Uterus (tissue), 3 donors: ENCODE measurements at regions not wholly inside any gene's neighbourhood (a gene's known extent, or its start where the extent isn't known, plus 50 kb on each side); places are given as distances from the start of the nearest gene placed in this dataset.
A peak's percentile ranks its signal among the peaks of the same experiment; 100 is the strongest.

Experiments used
- DNase-seq, 2 donors: peaks; one replicate each; pipeline ENCODE4 v3.0.0-alpha.2; 2019 to 2020
- H3K27ac ChIP-seq, 2 donors: fragments of 200-600 bp; sonication (generic); 1 replicate in 1 of 2; 2 replicates in 1 of 2; pipeline ENCODE4 v1.5.1; 2016 to 2018
- H3K27me3 ChIP-seq, 2 donors: fragments of 200-600 bp; sonication (generic); one replicate each; pipeline ENCODE4 v1.5.1; 2018 to 2019; ENCODE audit warnings: control low read depth in 1 of 2
- H3K36me3 ChIP-seq, 2 donors: fragments of 200-600 bp; sonication (generic); one replicate each; pipeline ENCODE4 v1.5.1; 2019; ENCODE audit warnings: control low read depth in 1 of 2
- H3K4me1 ChIP-seq, 2 donors: fragments of 200-600 bp; sonication (generic); one replicate each; pipeline ENCODE4 v1.5.1; 2018 to 2019; ENCODE audit warnings: control low read depth in 1 of 2
- H3K4me3 ChIP-seq, 2 donors: fragments of 200-600 bp; sonication (generic); 1 replicate in 1 of 2; 2 replicates in 1 of 2; pipeline ENCODE4 v1.5.1; 2018 to 2019; ENCODE audit warnings: mild to moderate bottlenecking in 1 of 2
- H3K9me3 ChIP-seq, 2 donors: fragments of 200-600 bp; sonication (generic); one replicate each; pipeline ENCODE4 v1.5.1; 2019; ENCODE audit warnings: control low read depth in 1 of 2
- POLR2A ChIP-seq, 2 donors: fragments of 450-650 bp; IDR thresholded peaks; one replicate each; pipeline ENCODE4 v1.6.1; 2016; ENCODE audit warnings: antibody characterized with exemption in 2 of 2, mild to moderate bottlenecking in 1 of 2, moderate library complexity in 1 of 2
- intact Hi-C: fragments of 100-400 bp; cut with DNase I; formaldehyde crosslinking; loops from one replicate; pipeline ENCODE4 v1.15.1; 2023; ENCODE audit warnings: low total_unique reads
- TF ChIP-seq, protein P1 (sequence below), 4 experiments: fragments of 200-600 bp in 2 of 4; fragments of 450-650 bp in 2 of 4; sonication (generic) in 2 of 4; IDR thresholded peaks; one replicate each; pipeline ENCODE4 v1.5.1; 2016 to 2019; ENCODE audit warnings: antibody characterized with exemption in 4 of 4, mild to moderate bottlenecking in 2 of 4, moderate library complexity in 1 of 4
- donor health status: DM: yes; HTN: yes; CAD: no.

DNA sequence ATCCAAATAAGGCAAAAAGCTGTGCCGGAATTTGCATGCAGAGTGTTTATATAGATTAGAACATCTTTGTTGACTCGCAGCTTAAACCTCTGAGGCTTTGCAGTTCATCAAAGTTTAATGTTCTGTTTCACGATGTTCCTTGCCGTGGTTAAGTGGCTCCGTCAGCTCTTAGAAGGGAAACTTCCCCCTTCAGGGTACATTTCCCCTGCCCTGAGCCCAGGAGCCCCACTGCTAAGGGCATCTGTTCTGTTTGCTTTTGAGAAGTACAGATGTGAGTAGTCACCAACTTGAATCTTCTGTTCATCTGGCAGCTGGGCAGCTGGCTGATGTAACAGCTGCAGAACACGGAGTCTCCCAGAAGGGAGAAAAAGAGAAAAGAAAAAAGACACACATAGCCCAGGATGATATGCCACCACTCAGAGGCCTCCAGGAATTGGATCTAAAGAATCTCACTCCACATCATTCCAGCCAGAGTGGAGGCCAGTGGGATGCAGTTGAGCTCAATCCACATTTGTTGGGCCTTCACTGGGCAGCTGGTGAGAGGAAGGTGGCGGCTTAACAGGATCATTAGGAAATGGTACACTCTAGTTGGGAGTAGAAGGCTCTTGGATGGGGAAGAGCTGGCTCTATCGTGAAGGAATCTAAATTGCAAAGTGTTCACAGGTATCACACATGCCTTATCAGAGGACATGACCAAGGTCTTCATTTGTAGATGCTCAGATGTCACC, 178.7 kb upstream of the RBPJ start:
- no peaks in the 10 kb centered on the region for H3K36me3 ChIP-seq
- no peaks in the 10 kb centered on the region for H3K4me1 ChIP-seq
- TF ChIP-seq, protein P1, sequence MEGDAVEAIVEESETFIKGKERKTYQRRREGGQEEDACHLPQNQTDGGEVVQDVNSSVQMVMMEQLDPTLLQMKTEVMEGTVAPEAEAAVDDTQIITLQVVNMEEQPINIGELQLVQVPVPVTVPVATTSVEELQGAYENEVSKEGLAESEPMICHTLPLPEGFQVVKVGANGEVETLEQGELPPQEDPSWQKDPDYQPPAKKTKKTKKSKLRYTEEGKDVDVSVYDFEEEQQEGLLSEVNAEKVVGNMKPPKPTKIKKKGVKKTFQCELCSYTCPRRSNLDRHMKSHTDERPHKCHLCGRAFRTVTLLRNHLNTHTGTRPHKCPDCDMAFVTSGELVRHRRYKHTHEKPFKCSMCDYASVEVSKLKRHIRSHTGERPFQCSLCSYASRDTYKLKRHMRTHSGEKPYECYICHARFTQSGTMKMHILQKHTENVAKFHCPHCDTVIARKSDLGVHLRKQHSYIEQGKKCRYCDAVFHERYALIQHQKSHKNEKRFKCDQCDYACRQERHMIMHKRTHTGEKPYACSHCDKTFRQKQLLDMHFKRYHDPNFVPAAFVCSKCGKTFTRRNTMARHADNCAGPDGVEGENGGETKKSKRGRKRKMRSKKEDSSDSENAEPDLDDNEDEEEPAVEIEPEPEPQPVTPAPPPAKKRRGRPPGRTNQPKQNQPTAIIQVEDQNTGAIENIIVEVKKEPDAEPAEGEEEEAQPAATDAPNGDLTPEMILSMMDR (IDR thresholded peaks at IDR 0.05): no peak
- DNase-seq: peak in 1 of 2 donors; percentile 41
- no peaks in the 10 kb centered on the region for H3K27me3 ChIP-seq
- H3K27ac ChIP-seq: peak overlapping the region; percentile 62 to 88
- no peaks in the 10 kb centered on the region for H3K9me3 ChIP-seq
- H3K4me3 ChIP-seq: no peak overlapping the region
- intact Hi-C loops: no loop called here

GRCh38 chr4:26144526-26145155, 176.2 kb upstream of the RBPJ start:
- H3K9me3 ChIP-seq: no peaks in the 10 kb centered on the region
- no peak for DNase-seq
- no peaks in the 10 kb centered on the region for H3K27me3 ChIP-seq
- no peak for TF ChIP-seq POLR2A (IDR thresholded peaks at IDR 0.05)
- TF ChIP-seq, protein P1 (IDR thresholded peaks at IDR 0.05): no peak
- intact Hi-C loops: no loop called here
- H3K36me3 ChIP-seq: no peaks in the 10 kb centered on the region
- no peak overlapping the region for H3K4me3 ChIP-seq
- H3K27ac ChIP-seq: no peak overlapping the region
- H3K4me1 ChIP-seq: no peaks in the 10 kb centered on the region

DNA sequence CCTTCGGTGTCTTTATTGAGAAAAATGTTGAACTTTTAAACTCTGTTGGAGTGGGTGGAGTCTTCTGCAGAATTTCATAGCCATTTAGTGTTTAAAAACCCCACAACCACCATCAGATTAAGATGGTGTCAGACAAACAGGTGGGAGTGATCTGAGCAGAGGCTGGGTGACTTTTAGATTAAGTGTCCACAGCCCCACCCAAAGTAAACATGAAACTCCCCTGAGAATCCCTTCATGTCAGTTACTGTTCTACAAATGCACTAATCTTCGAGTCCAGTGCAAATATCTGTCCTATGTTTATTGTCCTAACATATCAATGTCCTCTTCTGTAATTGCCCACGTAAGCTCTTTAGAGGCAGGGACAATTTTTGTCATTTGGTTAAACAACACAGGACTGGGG, 175.6 kb upstream of the RBPJ start:
- H3K27me3 ChIP-seq: no peaks in the 10 kb centered on the region
- no peak for DNase-seq
- TF ChIP-seq, protein P1 (IDR thresholded peaks at IDR 0.05): no peak
- TF ChIP-seq POLR2A (IDR thresholded peaks at IDR 0.05): no peak
- H3K4me3 ChIP-seq: no peak overlapping the region
- intact Hi-C loops: no loop called here
- no peak overlapping the region for H3K27ac ChIP-seq
- H3K36me3 ChIP-seq: no peaks in the 10 kb centered on the region
- no peaks in the 10 kb centered on the region for H3K4me1 ChIP-seq
- H3K9me3 ChIP-seq: no peaks in the 10 kb centered on the region

DNA sequence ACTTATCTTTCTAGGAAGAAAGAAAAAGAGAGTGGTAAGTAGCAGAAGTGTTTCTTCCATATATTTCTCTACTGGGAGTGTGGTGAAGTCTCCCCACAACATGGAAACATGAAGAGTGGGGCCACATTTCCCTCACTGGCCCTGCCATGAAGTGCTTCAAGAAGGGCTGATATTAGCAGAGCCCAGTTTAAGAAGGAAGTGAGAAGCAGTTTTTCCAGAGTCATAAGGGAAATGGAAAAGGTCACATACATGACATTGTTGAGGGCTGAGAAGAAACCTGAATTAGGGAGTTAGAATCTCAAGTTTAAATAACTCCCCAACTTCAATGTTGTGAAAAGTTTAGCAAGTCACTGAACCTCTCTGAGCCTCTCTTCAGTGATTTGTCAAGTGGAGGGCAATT, 171.9 kb upstream of the RBPJ start:
- intact Hi-C loops: no loop called here
- no peak overlapping the region for H3K27ac ChIP-seq
- H3K9me3 ChIP-seq: no peaks in the 10 kb centered on the region
- DNase-seq: no peak
- no peaks in the 10 kb centered on the region for H3K36me3 ChIP-seq
- no peaks in the 10 kb centered on the region for H3K27me3 ChIP-seq
- no peaks in the 10 kb centered on the region for H3K4me1 ChIP-seq
- no peak for TF ChIP-seq POLR2A (IDR thresholded peaks at IDR 0.05)
- TF ChIP-seq, protein P1 (IDR thresholded peaks at IDR 0.05): no peak
- H3K4me3 ChIP-seq: no peak overlapping the region

DNA sequence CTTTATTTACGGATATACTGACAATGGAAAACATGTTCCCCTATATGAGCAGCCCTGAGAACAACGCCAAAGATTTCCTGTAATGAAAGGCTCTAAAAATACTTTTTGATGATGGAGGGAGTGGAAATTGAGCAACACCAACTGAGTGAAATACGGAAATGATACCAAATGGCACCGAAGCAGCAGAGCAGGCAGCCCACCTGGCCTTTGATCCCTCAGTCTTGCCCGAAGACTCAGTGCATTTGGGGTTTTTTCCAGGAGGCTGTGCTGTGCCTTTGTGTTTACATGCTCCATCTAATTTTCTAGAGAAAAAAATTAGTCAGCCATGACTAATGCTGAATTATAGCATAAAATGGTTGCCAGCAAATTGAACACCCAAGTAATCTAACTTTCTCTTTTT, 169.9 kb upstream of the RBPJ start:
- Histone ChIP-seq H3K4me3 (no peak overlapping the region), H3K9me3 (no peaks in the 10 kb centered on the region), H3K36me3 (no peaks in the 10 kb centered on the region), H3K27ac (peak overlapping the region; percentile 53 to 68), H3K27me3 (no peaks in the 10 kb centered on the region), H3K4me1 (no peaks in the 10 kb centered on the region)
- TF ChIP-seq, protein P1 (IDR thresholded peaks at IDR 0.05): no peak
- no peak for TF ChIP-seq POLR2A (IDR thresholded peaks at IDR 0.05)
- intact Hi-C loops: no loop called here
- no peak for DNase-seq
